H1 (cell line): ENCODE measurements at regions not wholly inside any gene's neighbourhood (a gene's known extent, or its start where the extent isn't known, plus 50 kb on each side); places are given as distances from the start of the nearest gene placed in this dataset.

ENCODE experiments used
- CTCF ChIA-PET: fragments of 300-600 bp; sonication (Branson Sonifier 250); formaldehyde crosslinking; loops from one replicate; lab custom pipeline; 2021; ENCODE audit not compliant: partially characterized antibody; lab: Charles Lee
- POLR2A ChIA-PET: fragments of 300-600 bp; sonication (Branson Sonifier 250); formaldehyde crosslinking; loops from one replicate; lab custom pipeline; 2021; ENCODE audit warnings: inconsistent platforms; ENCODE audit not compliant: partially characterized antibody; lab: Charles Lee
- DNase-seq, 2 experiments: peaks; one replicate each; pipeline versions ENCODE4 v3.0.0 to v3.0.0-alpha.2; 2010 to 2022; ENCODE audit warnings: low spot score in 2 of 2, low read depth in 1 of 2, mixed read lengths in 1 of 2
- FAIRE-seq: peaks from 2 replicates; lab custom pipeline; 2011; peaks lifted over from hg19 to GRCh38; lab: Jason Lieb, UNC
- H2AFZ ChIP-seq: 2 replicates; pipeline ENCODE4 v1.8.1; 2012; ENCODE audit warnings: low read length, inconsistent platforms
- H2AK5ac ChIP-seq: 2 replicates; pipeline ENCODE4 v1.6.1; 2013; ENCODE audit warnings: low read depth, low read length
- H2BK120ac ChIP-seq: replicated peaks from 2 replicates; pipeline ENCODE3; 2013; ENCODE audit warnings: low read depth, low read length, inconsistent platforms
- H2BK12ac ChIP-seq: 2 replicates; pipeline ENCODE4 v1.6.1; 2013; ENCODE audit warnings: low read depth, low read length
- H2BK15ac ChIP-seq: 2 replicates; pipeline ENCODE4 v1.6.1; 2013; ENCODE audit warnings: low read length
- H2BK20ac ChIP-seq: 2 replicates; pipeline ENCODE4 v1.6.1; 2013; ENCODE audit warnings: low read length
- H2BK5ac ChIP-seq: 2 replicates; pipeline ENCODE4 v1.6.1; 2013; ENCODE audit warnings: low read depth, low read length
- H3K14ac ChIP-seq: 2 replicates; pipeline ENCODE4 v1.6.1; 2013; ENCODE audit warnings: inconsistent platforms; ENCODE audit not compliant: insufficient read length
- H3K18ac ChIP-seq: 2 replicates; pipeline ENCODE4 v1.6.1; 2013; ENCODE audit warnings: low read length; ENCODE audit errors: extremely low read depth
- H3K23ac ChIP-seq: 2 replicates; pipeline ENCODE4 v1.6.1; 2013; ENCODE audit warnings: inconsistent platforms; ENCODE audit not compliant: insufficient read length
- H3K23me2 ChIP-seq: 2 replicates; pipeline ENCODE4 v1.6.1; 2013; ENCODE audit warnings: low read depth, low read length
- H3K27ac ChIP-seq: 2 replicates; pipeline ENCODE4 v1.6.1; 2011; ENCODE audit warnings: low read depth, low read length, inconsistent platforms
- H3K27me3 ChIP-seq, 4 experiments: replicated peaks in 1 of 4; 1 replicate in 1 of 4; 2 replicates in 3 of 4; pipeline versions ENCODE4 v1.6.1 to v1.8.1; 2011 to 2013; ENCODE audit warnings: low read length in 3 of 4, mild to moderate bottlenecking in 3 of 4, inconsistent platforms in 2 of 4, mixed read lengths in 2 of 4, moderate library complexity in 1 of 4; ENCODE audit not compliant: control insufficient read depth in 3 of 4, insufficient read depth in 3 of 4; ENCODE audit errors: extremely low read depth in 1 of 4
- H3K36me3 ChIP-seq, 4 experiments: 2 replicates each; pipeline versions ENCODE4 v1.6.1 to v1.8.1; 2011 to 2013; ENCODE audit warnings: mild to moderate bottlenecking in 4 of 4, low read length in 3 of 4, moderate library complexity in 2 of 4, control low read depth in 1 of 4, inconsistent platforms in 1 of 4; ENCODE audit not compliant: insufficient read depth in 4 of 4, control insufficient read depth in 2 of 4
- H3K4ac ChIP-seq: replicated peaks from 2 replicates; pipeline ENCODE3; 2013; ENCODE audit warnings: low read length, low read depth, mixed read lengths, inconsistent platforms; ENCODE audit not compliant: insufficient read length
- H3K4me1 ChIP-seq, 4 experiments: replicated peaks in 1 of 4; 1 replicate in 1 of 4; 2 replicates in 3 of 4; pipeline versions ENCODE4 v1.6.1 to v1.8.1; 2011 to 2013; ENCODE audit warnings: low read length in 3 of 4, inconsistent platforms in 2 of 4, mixed read lengths in 1 of 4; ENCODE audit not compliant: insufficient read depth in 4 of 4, control insufficient read depth in 3 of 4
- H3K4me2 ChIP-seq, 2 experiments: 2 replicates each; pipeline versions ENCODE4 v1.6.1 to v1.8.1; 2011 to 2013; ENCODE audit warnings: low read depth in 2 of 2, low read length in 2 of 2, control low read depth in 1 of 2, inconsistent platforms in 1 of 2, mild to moderate bottlenecking in 1 of 2; ENCODE audit not compliant: insufficient read depth in 1 of 2
- H3K4me3 ChIP-seq, 4 experiments: fragments of 200-600, 300-600 bp in 1 of 4; sonication (generic), shearing (Covaris generic), sonication (Bioruptor Twin) in 1 of 4; 2 replicates each; pipeline versions ENCODE4 v1.5.1 to v1.8.1; 2011 to 2016; ENCODE audit warnings: low read length in 4 of 4, low read depth in 3 of 4, control low read depth in 2 of 4, inconsistent platforms in 2 of 4, mild to moderate bottlenecking in 2 of 4, mixed read lengths in 1 of 4, moderate library complexity in 1 of 4; ENCODE audit not compliant: insufficient read depth in 2 of 4; ENCODE audit errors: extremely low read depth in 1 of 4
- H3K56ac ChIP-seq: replicated peaks from 2 replicates; pipeline ENCODE3; 2013; ENCODE audit warnings: low read depth, mild to moderate bottlenecking, mixed read lengths, low read length, inconsistent platforms; ENCODE audit not compliant: insufficient read length
- H3K79me1 ChIP-seq: 2 replicates; pipeline ENCODE4 v1.6.1; 2013; ENCODE audit warnings: low read depth, low read length, control low read depth
- H3K79me2 ChIP-seq, 2 experiments: 2 replicates each; pipeline versions ENCODE4 v1.6.1 to v1.8.1; 2012 to 2013; ENCODE audit warnings: low read length in 2 of 2, mild to moderate bottlenecking in 2 of 2, inconsistent platforms in 1 of 2; ENCODE audit not compliant: insufficient read depth in 2 of 2, control insufficient read depth in 1 of 2
- H3K9ac ChIP-seq, 4 experiments: replicated peaks in 1 of 4; 1 replicate in 1 of 4; 2 replicates in 3 of 4; pipeline versions ENCODE4 v1.6.1 to v1.8.1; 2011 to 2013; ENCODE audit warnings: low read depth in 3 of 4, low read length in 3 of 4, control low read depth in 2 of 4, mild to moderate bottlenecking in 2 of 4, moderate library complexity in 2 of 4, inconsistent platforms in 1 of 4; ENCODE audit errors: extremely low read depth in 1 of 4
- H3K9me3 ChIP-seq, 2 experiments: 2 replicates each; pipeline versions ENCODE4 v1.6.1 to v1.8.1; 2012 to 2013; ENCODE audit warnings: mild to moderate bottlenecking in 2 of 2, moderate library complexity in 2 of 2, control low read depth in 1 of 2, inconsistent platforms in 1 of 2, low read depth in 1 of 2, low read length in 1 of 2, mixed read lengths in 1 of 2; ENCODE audit not compliant: insufficient read depth in 2 of 2
- H4K20me1 ChIP-seq, 2 experiments: replicated peaks in 1 of 2; 2 replicates each; pipeline versions ENCODE3 to v1.8.1; 2011 to 2013; ENCODE audit warnings: inconsistent platforms in 2 of 2, low read length in 2 of 2, mild to moderate bottlenecking in 1 of 2; ENCODE audit not compliant: insufficient read depth in 2 of 2, control insufficient read depth in 1 of 2
- H4K5ac ChIP-seq: 2 replicates; pipeline ENCODE4 v1.6.1; 2013; ENCODE audit warnings: low read length, low read depth, mixed read lengths, inconsistent platforms; ENCODE audit not compliant: insufficient read length
- H4K8ac ChIP-seq: 2 replicates; pipeline ENCODE4 v1.8.0; 2013; ENCODE audit warnings: mild to moderate bottlenecking, moderate library complexity, low read length, inconsistent platforms; ENCODE audit not compliant: insufficient read depth; ENCODE audit errors: extremely low read depth
- H4K91ac ChIP-seq: replicated peaks from 2 replicates; pipeline ENCODE3; 2013; ENCODE audit warnings: low read length, mixed read lengths, inconsistent platforms; ENCODE audit not compliant: insufficient read length
- CTCF ChIP-seq, 3 experiments: IDR thresholded peaks; 1 replicate in 2 of 3; 2 replicates in 1 of 3; pipeline versions ENCODE4 v1.5.1 to v1.6.1; 2011; ENCODE audit warnings: low read length in 3 of 3, mild to moderate bottlenecking in 3 of 3, inconsistent platforms in 2 of 3, low read depth in 1 of 3, moderate library complexity in 1 of 3; ENCODE audit not compliant: insufficient read depth in 1 of 3; ENCODE audit errors: control extremely low read depth in 1 of 3
- GABPA ChIP-seq: IDR thresholded peaks from 2 replicates; pipeline ENCODE4 v1.6.1; 2011; ENCODE audit warnings: mild to moderate bottlenecking, low read length, moderate library complexity, borderline replicate concordance; ENCODE audit not compliant: insufficient read depth
- KDM5A ChIP-seq: fragments of 200-600 bp; IDR thresholded peaks from 2 replicates; pipeline ENCODE4 v1.7.1; 2012; ENCODE audit warnings: mild to moderate bottlenecking, low read length, inconsistent platforms, mixed read lengths
- RAD21 ChIP-seq, 2 experiments: IDR thresholded peaks in 1 of 2; conservative IDR thresholded peaks in 1 of 2; 2 replicates each; pipeline ENCODE4 v1.6.1; 2011; ENCODE audit warnings: low read depth in 2 of 2, low read length in 2 of 2, improper control_type of control experiment in 1 of 2, inconsistent platforms in 1 of 2, mild to moderate bottlenecking in 1 of 2, moderate library complexity in 1 of 2
- TAF7 ChIP-seq: optimal IDR thresholded peaks from 2 replicates; pipeline ENCODE3; 2011; ENCODE audit warnings: low read depth, mild to moderate bottlenecking, inconsistent platforms, low read length, moderate library complexity, borderline replicate concordance
- WGBS, 2 experiments: shearing (Covaris generic) in 1 of 2; methylation state at CpG; one replicate each; pipeline versions ENCODE4 v1.1.6 to v1.1.7; 2013 to 2015; ENCODE audit warnings: low lambda C conversion rate in 2 of 2, mixed read lengths in 2 of 2, inconsistent platforms in 1 of 2, low coverage in 1 of 2, missing lambda C conversion rate in 1 of 2; ENCODE audit not compliant: insufficient replicate concordance in 2 of 2, insufficient coverage in 1 of 2, insufficient read length in 1 of 2; ENCODE audit errors: extremely low coverage in 1 of 2, missing lambda C conversion rate in 1 of 2; 5-methylcytosine and 5-hydroxymethylcytosine counted together

GRCh38 chr11:7186676-7187075 lies 65.0 kb upstream of the SYT9 start:
- H3K36me3 ChIP-seq = no peaks in the 10 kb centered on the region
- no peaks in the 10 kb centered on the region for H3K4me1 ChIP-seq
- H2BK5ac ChIP-seq = no peak overlapping the region
- H3K4ac ChIP-seq = no peak overlapping the region
- no peak overlapping the region for H3K14ac ChIP-seq
- 91% methylated on average over 1 of the region's 1 CpG; no CpG with 5 or more reads in 1 of the 2 experiments for WGBS, 2 experiments
- H4K8ac ChIP-seq = no peak overlapping the region
- CTCF ChIA-PET = no interaction called here
- H3K23ac ChIP-seq = no peak overlapping the region
- H4K5ac ChIP-seq = no peak overlapping the region
- no peak overlapping the region for H3K4me2 ChIP-seq
- no peak overlapping the region for H2AFZ ChIP-seq
- H3K56ac ChIP-seq = no peak overlapping the region
- H3K79me2 ChIP-seq = no peaks in the 10 kb centered on the region
- POLR2A ChIA-PET = no interaction called here
- no peaks in the 10 kb centered on the region for H3K79me1 ChIP-seq
- no peaks in the 10 kb centered on the region for H3K23me2 ChIP-seq
- DNase-seq = no peak
- no peaks in the 10 kb centered on the region for H4K20me1 ChIP-seq
- H3K9ac ChIP-seq = no peak overlapping the region
- TF ChIP-seq CTCF (IDR thresholded peaks at IDR 0.05; ENCODE audit: control extremely low read depth in 1 of 3, insufficient read depth in 1 of 3, low read depth in 1 of 3, low read length in 3 of 3) = no peak
- no peak for TF ChIP-seq GABPA
- no peak for TF ChIP-seq RAD21 (IDR thresholded peaks at IDR 0.05 in 1 of 2, conservative IDR thresholded peaks at IDR 0.05 in 1 of 2; ENCODE audit: low read depth in 2 of 2, low read length in 2 of 2)
- TF ChIP-seq KDM5A = no peak
- no peak for TF ChIP-seq TAF7
- no peak overlapping the region for H4K91ac ChIP-seq
- no peak overlapping the region for H2BK15ac ChIP-seq
- H2BK12ac ChIP-seq = no peak overlapping the region
- no peak overlapping the region for H3K4me3 ChIP-seq
- H3K27ac ChIP-seq = no peak overlapping the region
- H2BK20ac ChIP-seq = no peak overlapping the region
- H3K9me3 ChIP-seq = no peaks in the 10 kb centered on the region
- no peak overlapping the region for H3K18ac ChIP-seq
- no peaks in the 10 kb centered on the region for H3K27me3 ChIP-seq
- H2AK5ac ChIP-seq = no peak overlapping the region
- FAIRE-seq = no peak
- no peak overlapping the region for H2BK120ac ChIP-seq
